ENCODE measurements at regions not wholly inside any gene's neighbourhood (a gene's known extent, or its start where the extent isn't known, plus 50 kb on each side); places are given as distances from the start of the nearest gene placed in this dataset.

- Histone ChIP-seq H3K4me3 (ENCODE audit: low read depth, low read length) (no peak overlapping the region), H3K27me3 (ENCODE audit: control insufficient read depth, insufficient read depth, low read length) (no peaks in the 10 kb centered on the region), H3K36me3 (ENCODE audit: control insufficient read depth, insufficient read depth, low read length) (no peaks in the 10 kb centered on the region)
- DNase-seq (ENCODE audit: low read depth): no peak
- no peak for TF ChIP-seq CTCF (IDR thresholded peaks at IDR 0.05; ENCODE audit: insufficient read depth, low read length, poor library complexity, severe bottlenecking)
Observed at GRCh38 chr5:162638849-162639248, 571.3 kb downstream of the GABRG2 start.

DNA sequence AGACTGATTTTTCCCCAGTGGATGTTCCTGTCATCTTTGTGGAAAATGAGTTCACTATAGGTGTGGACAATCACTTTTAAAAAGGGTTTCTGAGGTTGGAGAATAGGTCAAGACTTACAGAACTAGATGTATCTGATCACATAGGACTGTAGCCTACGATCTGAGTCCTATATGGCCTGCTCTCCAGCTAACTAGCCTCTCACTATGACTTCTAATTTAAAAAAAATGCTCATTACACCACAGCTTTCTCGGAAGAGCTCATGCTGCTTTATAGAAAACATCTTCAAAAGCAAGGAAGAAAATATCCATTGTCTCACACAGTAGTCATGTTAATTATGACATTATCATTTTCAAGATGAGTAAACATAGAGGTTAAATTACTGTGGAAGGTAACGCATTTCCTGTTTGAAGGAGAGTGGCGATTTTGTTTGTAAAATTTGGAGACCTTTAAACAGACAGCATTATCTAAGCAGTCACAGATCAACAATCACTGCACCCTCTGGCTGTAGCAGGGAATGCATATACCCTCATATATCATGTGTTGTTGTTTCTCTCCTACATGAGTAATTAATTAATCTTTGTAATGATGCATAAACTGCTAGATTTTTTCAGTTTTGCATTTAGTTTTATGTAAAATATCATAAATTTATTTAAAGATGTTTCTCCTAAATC is 573.7 kb downstream of the GABRG2 start:
- no peak for TF ChIP-seq CTCF (IDR thresholded peaks at IDR 0.05; ENCODE audit: insufficient read depth, low read length, poor library complexity, severe bottlenecking)
- Histone ChIP-seq H3K36me3 (ENCODE audit: control insufficient read depth, insufficient read depth, low read length) (no peaks in the 10 kb centered on the region), H3K4me3 (ENCODE audit: low read depth, low read length) (no peak overlapping the region), H3K27me3 (ENCODE audit: control insufficient read depth, insufficient read depth, low read length) (no peaks in the 10 kb centered on the region)
- no peak for DNase-seq (ENCODE audit: low read depth)

DNA sequence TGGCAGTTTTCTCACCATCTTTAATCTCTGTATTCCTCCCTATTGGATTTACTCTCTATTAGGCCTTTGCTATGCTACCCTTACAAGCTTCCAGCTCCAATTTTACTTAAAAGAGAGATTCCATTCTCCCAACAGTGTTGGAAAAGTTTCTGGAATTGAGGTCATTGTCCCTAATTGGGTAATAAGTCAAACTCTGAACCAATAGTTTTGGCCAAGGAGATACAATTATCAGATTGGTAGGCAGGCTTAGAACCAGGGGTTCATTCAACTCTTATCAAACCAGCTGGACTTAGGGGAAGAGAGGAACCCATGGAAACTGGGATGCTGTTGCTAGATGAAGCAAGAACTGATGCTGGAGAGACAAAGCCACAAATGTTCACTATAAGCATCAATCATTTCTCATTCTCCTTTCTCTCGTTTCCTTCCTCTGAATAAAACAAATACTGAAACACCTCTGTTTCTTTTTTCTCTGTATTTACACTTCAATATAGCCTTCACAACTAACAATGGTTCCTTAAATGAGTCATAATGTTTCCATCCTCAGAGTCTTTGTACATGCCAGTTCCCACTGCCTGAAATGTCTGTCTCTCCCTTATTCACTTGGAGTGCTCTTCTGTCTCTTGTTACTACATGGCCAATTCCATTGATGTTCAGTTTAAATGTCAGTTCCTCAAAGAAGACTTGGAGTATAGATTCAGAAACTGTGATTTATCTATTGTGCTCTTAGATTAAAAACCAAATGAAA is 587.3 kb downstream of the GABRG2 start:
- no peak overlapping the region for H3K4me3 ChIP-seq (ENCODE audit: low read depth, low read length)
- H3K36me3 ChIP-seq (ENCODE audit: control insufficient read depth, insufficient read depth, low read length): no peaks in the 10 kb centered on the region
- H3K27me3 ChIP-seq (ENCODE audit: control insufficient read depth, insufficient read depth, low read length): no peaks in the 10 kb centered on the region
- DNase-seq (ENCODE audit: low read depth): no peak
- TF ChIP-seq CTCF (IDR thresholded peaks at IDR 0.05; ENCODE audit: insufficient read depth, low read length, poor library complexity, severe bottlenecking): no peak

DNA sequence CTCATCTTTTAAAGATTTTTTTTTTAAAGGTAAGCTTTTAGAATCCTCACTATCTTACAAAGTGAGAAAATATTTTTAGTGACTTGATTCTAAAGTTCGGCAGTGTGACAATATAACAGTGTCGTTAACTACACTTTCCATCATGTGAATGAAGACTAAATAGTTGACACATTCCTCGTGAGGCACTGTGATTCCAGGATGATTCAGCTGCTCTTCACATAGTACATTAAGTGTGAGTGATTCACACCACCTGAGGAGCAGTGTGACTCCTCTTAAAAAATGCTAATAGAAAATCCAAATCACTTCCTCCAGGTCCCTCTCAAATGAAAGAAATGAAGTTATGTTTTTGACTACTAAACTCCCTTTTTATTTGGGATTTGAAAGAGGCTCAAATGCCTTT is 589.5 kb downstream of the GABRG2 start:
- Histone ChIP-seq H3K27me3 (ENCODE audit: control insufficient read depth, insufficient read depth, low read length) (no peaks in the 10 kb centered on the region), H3K36me3 (ENCODE audit: control insufficient read depth, insufficient read depth, low read length) (no peaks in the 10 kb centered on the region), H3K4me3 (ENCODE audit: low read depth, low read length) (no peak overlapping the region)
- TF ChIP-seq CTCF (IDR thresholded peaks at IDR 0.05; ENCODE audit: insufficient read depth, low read length, poor library complexity, severe bottlenecking): no peak
- no peak for DNase-seq (ENCODE audit: low read depth)

DNA sequence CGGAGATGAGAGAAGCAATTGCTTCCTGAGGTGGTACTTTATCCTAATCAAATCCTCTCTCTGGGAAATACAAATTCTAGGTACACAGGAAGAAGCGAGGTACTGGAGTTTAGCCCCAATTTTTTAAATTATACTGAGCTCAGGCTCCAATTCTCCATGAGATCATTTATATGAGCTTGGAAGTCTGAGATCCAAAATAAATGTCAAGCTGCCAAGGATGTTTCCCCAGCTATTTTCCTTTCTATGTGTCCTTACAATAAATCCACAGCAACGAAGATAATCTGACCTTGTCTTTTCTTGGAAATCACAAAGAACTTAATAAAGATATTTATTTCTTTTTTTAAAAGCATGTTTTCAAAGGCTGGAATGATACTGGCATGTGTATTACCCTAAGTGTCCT is 597.3 kb downstream of the GABRG2 start:
- Histone ChIP-seq H3K4me3 (ENCODE audit: low read depth, low read length) (no peak overlapping the region), H3K27me3 (ENCODE audit: control insufficient read depth, insufficient read depth, low read length) (no peaks in the 10 kb centered on the region), H3K36me3 (ENCODE audit: control insufficient read depth, insufficient read depth, low read length) (no peaks in the 10 kb centered on the region)
- no peak for DNase-seq (ENCODE audit: low read depth)
- TF ChIP-seq CTCF (IDR thresholded peaks at IDR 0.05; ENCODE audit: insufficient read depth, low read length, poor library complexity, severe bottlenecking): no peak
